Endodermal cell (in vitro differentiated cells): ENCODE measurements at regions not wholly inside any gene's neighbourhood (a gene's known extent, or its start where the extent isn't known, plus 50 kb on each side); places are given as distances from the start of the nearest gene placed in this dataset.

Experiments
- DNase-seq: peaks from one replicate; pipeline ENCODE4 v3.0.0-alpha.2; 2017
- H3K27ac ChIP-seq: 2 replicates; pipeline ENCODE4 v1.5.1; 2013; ENCODE audit warnings: mild to moderate bottlenecking, low read depth, low read length, moderate library complexity
- H3K27me3 ChIP-seq: 2 replicates; pipeline ENCODE4 v1.6.1; 2013; ENCODE audit warnings: mild to moderate bottlenecking, low read length, moderate library complexity; ENCODE audit not compliant: insufficient read depth, control insufficient read depth, poor library complexity, severe bottlenecking
- H3K36me3 ChIP-seq: 2 replicates; pipeline ENCODE4 v1.7.0; 2013; ENCODE audit warnings: mild to moderate bottlenecking, low read length, moderate library complexity; ENCODE audit not compliant: control insufficient read depth, insufficient read depth
- H3K4me1 ChIP-seq: one replicate; pipeline ENCODE4 v1.7.0; 2013; ENCODE audit warnings: low read length; ENCODE audit not compliant: control insufficient read depth, insufficient read depth
- H3K4me3 ChIP-seq: 2 replicates; pipeline ENCODE4 v1.5.1; 2013; ENCODE audit warnings: mild to moderate bottlenecking, low read length, moderate library complexity
- H3K9ac ChIP-seq: 2 replicates; pipeline ENCODE4 v1.6.1; 2013; ENCODE audit warnings: mild to moderate bottlenecking, low read length, moderate library complexity; ENCODE audit not compliant: poor library complexity, severe bottlenecking; ENCODE audit errors: extremely low read depth
- H3K9me3 ChIP-seq: 2 replicates; pipeline ENCODE4 v1.6.1; 2013; ENCODE audit warnings: mild to moderate bottlenecking, low read length, moderate library complexity; ENCODE audit not compliant: control insufficient read depth
- H3K27ac Mint-ChIP-seq: 2 replicates; pipeline ENCODE4 v1.8.0; 2020; ENCODE audit warnings: mixed read lengths
- H3K27me3 Mint-ChIP-seq: 2 replicates; pipeline ENCODE4 v1.8.0; 2021; ENCODE audit warnings: mild to moderate bottlenecking, mixed read lengths; ENCODE audit not compliant: insufficient read depth
- H3K36me3 Mint-ChIP-seq: 2 replicates; pipeline ENCODE4 v1.8.0; 2020; ENCODE audit warnings: low read depth, mixed read lengths
- H3K4me1 Mint-ChIP-seq: 2 replicates; pipeline ENCODE4 v1.8.0; 2020; ENCODE audit warnings: mixed read lengths
- H3K4me3 Mint-ChIP-seq: 2 replicates; pipeline ENCODE4 v1.8.0; 2020; ENCODE audit warnings: mild to moderate bottlenecking, moderate library complexity, mixed read lengths
- H3K9me3 Mint-ChIP-seq: 2 replicates; pipeline ENCODE4 v1.8.0; 2020; ENCODE audit warnings: mild to moderate bottlenecking, mixed read lengths
- CTCF ChIP-seq: fragments of 200-600 bp; sonication (generic); conservative IDR thresholded peaks from 2 replicates; pipeline ENCODE4 v1.5.0; 2021; ENCODE audit warnings: antibody characterized with exemption, mild to moderate bottlenecking
- WGBS, 2 experiments: methylation state at CpG; one replicate each; pipeline versions ENCODE4 v1.1.5 to v1.1.7; 2013; ENCODE audit warnings: missing lambda C conversion rate in 2 of 2, mixed read lengths in 1 of 2; ENCODE audit not compliant: insufficient coverage in 1 of 2, insufficient read length in 1 of 2; 5-methylcytosine and 5-hydroxymethylcytosine counted together

DNA sequence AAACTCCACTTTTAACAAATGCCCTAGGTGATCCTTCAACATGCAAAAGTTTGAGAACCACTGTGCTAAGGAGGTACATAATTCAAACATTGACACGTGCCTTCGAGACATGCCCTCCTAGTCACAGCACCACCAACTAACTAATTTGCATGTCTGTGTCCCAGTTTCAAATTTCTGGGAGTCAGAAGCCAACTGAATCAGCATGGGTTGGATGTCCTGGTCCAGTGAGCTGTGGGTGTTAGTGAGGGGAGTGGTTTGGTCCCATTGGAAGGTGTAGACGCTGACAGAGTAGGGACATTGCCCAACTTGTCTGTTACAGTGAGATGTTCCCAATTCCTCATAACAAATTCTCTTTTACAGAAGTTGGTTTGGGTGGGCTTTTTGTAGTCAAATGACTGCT lies 67.3 kb upstream of the ADPGK start:
- Histone ChIP-seq H3K36me3 (no peaks in the 10 kb centered on the region), H3K27me3 (no peaks in the 10 kb centered on the region), H3K4me1 (no peaks in the 10 kb centered on the region), H3K9me3 (no peaks in the 10 kb centered on the region), H3K9ac (no peak overlapping the region), H3K27ac (no peak overlapping the region), H3K4me3 (no peak overlapping the region)
- no peak for DNase-seq
- H3K27ac Mint-ChIP-seq = no peak overlapping the region
- 55% methylated on average over 3 of the region's 3 CpGs; no CpG with 5 or more reads in 1 of the 2 experiments for WGBS, 2 experiments
- TF ChIP-seq CTCF = no peak
- peaks cover 4% of the 10 kb centered on the region for H3K27me3 Mint-ChIP-seq
- no peak overlapping the region for H3K4me3 Mint-ChIP-seq
- H3K9me3 Mint-ChIP-seq = no peaks in the 10 kb centered on the region
- no peaks in the 10 kb centered on the region for H3K36me3 Mint-ChIP-seq
- peaks cover 20% of the 10 kb centered on the region for H3K4me1 Mint-ChIP-seq

DNA sequence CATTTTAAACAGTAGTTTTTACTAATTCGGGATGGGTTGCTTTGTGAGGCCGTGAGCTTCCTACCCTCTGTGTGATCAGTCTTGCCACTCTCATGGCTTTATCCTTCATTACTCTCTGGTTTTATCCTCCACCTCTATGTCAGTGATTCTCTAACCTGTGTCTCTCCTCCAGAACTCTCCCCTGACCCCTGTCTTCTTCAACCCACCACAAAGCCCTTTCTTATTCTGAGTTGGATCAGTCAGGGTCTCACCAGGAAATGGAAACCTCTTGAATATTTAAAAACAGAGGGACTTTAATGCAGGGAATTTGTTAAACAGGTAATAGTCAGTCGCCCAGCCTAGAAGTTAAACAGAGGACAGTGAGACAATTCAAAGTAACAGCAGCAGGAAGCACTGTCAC lies 64.2 kb upstream of the ADPGK start:
- DNase-seq = no peak
- Mint-ChIP-seq H3K27me3 (peaks cover 4% of the 10 kb centered on the region), H3K4me1 (peaks cover 17% of the 10 kb centered on the region), H3K4me3 (no peak overlapping the region), H3K36me3 (no peaks in the 10 kb centered on the region), H3K9me3 (peaks cover 2% of the 10 kb centered on the region), H3K27ac (peak overlapping the region; percentile 33)
- Histone ChIP-seq H3K36me3 (no peaks in the 10 kb centered on the region), H3K27me3 (no peaks in the 10 kb centered on the region), H3K9me3 (no peaks in the 10 kb centered on the region), H3K4me1 (no peaks in the 10 kb centered on the region), H3K9ac (no peak overlapping the region), H3K27ac (no peak overlapping the region), H3K4me3 (no peak overlapping the region)
- 63 to 72% methylated on average over 3 of the region's 3 CpGs for WGBS, 2 experiments
- no peak for TF ChIP-seq CTCF

DNA sequence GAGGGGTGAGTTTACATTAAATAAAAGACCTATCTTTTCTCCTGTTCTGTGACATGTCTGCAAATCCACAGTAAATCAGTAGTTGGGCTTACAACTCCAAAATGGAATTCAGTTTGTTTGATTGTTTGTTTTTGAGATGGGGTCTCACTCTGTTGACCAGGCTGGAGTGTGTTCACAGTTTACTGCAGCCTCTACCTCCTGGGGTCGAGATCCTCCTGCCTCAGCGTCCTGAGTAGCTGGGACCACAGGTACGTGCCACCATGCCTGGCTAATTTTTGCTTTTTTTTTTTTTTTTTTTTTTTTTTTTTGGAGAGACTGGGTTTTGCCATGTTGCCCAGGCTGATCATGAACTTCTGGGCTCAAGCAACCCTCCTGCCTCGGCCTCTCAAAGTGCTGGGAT lies 63.5 kb upstream of the ADPGK start:
- Histone ChIP-seq H3K27ac (no peak overlapping the region), H3K9ac (no peak overlapping the region), H3K27me3 (no peaks in the 10 kb centered on the region), H3K4me3 (no peak overlapping the region), H3K4me1 (no peaks in the 10 kb centered on the region), H3K36me3 (no peaks in the 10 kb centered on the region), H3K9me3 (no peaks in the 10 kb centered on the region)
- Mint-ChIP-seq H3K4me3 (no peak overlapping the region), H3K4me1 (peaks cover 17% of the 10 kb centered on the region), H3K36me3 (no peaks in the 10 kb centered on the region), H3K27me3 (peaks cover 4% of the 10 kb centered on the region), H3K9me3 (peaks cover 2% of the 10 kb centered on the region), H3K27ac (no peak overlapping the region)
- 65 to 100% methylated on average over 1 to 4 of the region's 4 CpGs for WGBS, 2 experiments
- DNase-seq = no peak
- TF ChIP-seq CTCF = no peak
